H1 (cell line): ENCODE measurements at regions not wholly inside any gene's neighbourhood (a gene's known extent, or its start where the extent isn't known, plus 50 kb on each side); places are given as distances from the start of the nearest gene placed in this dataset.

Experiments
- CTCF ChIA-PET: fragments of 300-600 bp; sonication (Branson Sonifier 250); formaldehyde crosslinking; loops from one replicate; lab custom pipeline; 2021; ENCODE audit not compliant: partially characterized antibody; lab: Charles Lee
- POLR2A ChIA-PET: fragments of 300-600 bp; sonication (Branson Sonifier 250); formaldehyde crosslinking; loops from one replicate; lab custom pipeline; 2021; ENCODE audit warnings: inconsistent platforms; ENCODE audit not compliant: partially characterized antibody; lab: Charles Lee
- DNase-seq, 2 experiments: peaks; one replicate each; pipeline versions ENCODE4 v3.0.0 to v3.0.0-alpha.2; 2010 to 2022; ENCODE audit warnings: low spot score in 2 of 2, low read depth in 1 of 2, mixed read lengths in 1 of 2
- FAIRE-seq: peaks from 2 replicates; lab custom pipeline; 2011; peaks lifted over from hg19 to GRCh38; lab: Jason Lieb, UNC
- H2AFZ ChIP-seq: 2 replicates; pipeline ENCODE4 v1.8.1; 2012; ENCODE audit warnings: low read length, inconsistent platforms
- H2AK5ac ChIP-seq: 2 replicates; pipeline ENCODE4 v1.6.1; 2013; ENCODE audit warnings: low read depth, low read length
- H2BK120ac ChIP-seq: replicated peaks from 2 replicates; pipeline ENCODE3; 2013; ENCODE audit warnings: low read depth, low read length, inconsistent platforms
- H2BK12ac ChIP-seq: 2 replicates; pipeline ENCODE4 v1.6.1; 2013; ENCODE audit warnings: low read depth, low read length
- H2BK15ac ChIP-seq: 2 replicates; pipeline ENCODE4 v1.6.1; 2013; ENCODE audit warnings: low read length
- H2BK20ac ChIP-seq: 2 replicates; pipeline ENCODE4 v1.6.1; 2013; ENCODE audit warnings: low read length
- H2BK5ac ChIP-seq: 2 replicates; pipeline ENCODE4 v1.6.1; 2013; ENCODE audit warnings: low read depth, low read length
- H3K14ac ChIP-seq: 2 replicates; pipeline ENCODE4 v1.6.1; 2013; ENCODE audit warnings: inconsistent platforms; ENCODE audit not compliant: insufficient read length
- H3K18ac ChIP-seq: 2 replicates; pipeline ENCODE4 v1.6.1; 2013; ENCODE audit warnings: low read length; ENCODE audit errors: extremely low read depth
- H3K23ac ChIP-seq: 2 replicates; pipeline ENCODE4 v1.6.1; 2013; ENCODE audit warnings: inconsistent platforms; ENCODE audit not compliant: insufficient read length
- H3K23me2 ChIP-seq: 2 replicates; pipeline ENCODE4 v1.6.1; 2013; ENCODE audit warnings: low read depth, low read length
- H3K27ac ChIP-seq: 2 replicates; pipeline ENCODE4 v1.6.1; 2011; ENCODE audit warnings: low read depth, low read length, inconsistent platforms
- H3K27me3 ChIP-seq, 4 experiments: replicated peaks in 1 of 4; 1 replicate in 1 of 4; 2 replicates in 3 of 4; pipeline versions ENCODE4 v1.6.1 to v1.8.1; 2011 to 2013; ENCODE audit warnings: low read length in 3 of 4, mild to moderate bottlenecking in 3 of 4, inconsistent platforms in 2 of 4, mixed read lengths in 2 of 4, moderate library complexity in 1 of 4; ENCODE audit not compliant: control insufficient read depth in 3 of 4, insufficient read depth in 3 of 4; ENCODE audit errors: extremely low read depth in 1 of 4
- H3K36me3 ChIP-seq, 4 experiments: 2 replicates each; pipeline versions ENCODE4 v1.6.1 to v1.8.1; 2011 to 2013; ENCODE audit warnings: mild to moderate bottlenecking in 4 of 4, low read length in 3 of 4, moderate library complexity in 2 of 4, control low read depth in 1 of 4, inconsistent platforms in 1 of 4; ENCODE audit not compliant: insufficient read depth in 4 of 4, control insufficient read depth in 2 of 4
- H3K4ac ChIP-seq: replicated peaks from 2 replicates; pipeline ENCODE3; 2013; ENCODE audit warnings: low read length, low read depth, mixed read lengths, inconsistent platforms; ENCODE audit not compliant: insufficient read length
- H3K4me1 ChIP-seq, 4 experiments: replicated peaks in 1 of 4; 1 replicate in 1 of 4; 2 replicates in 3 of 4; pipeline versions ENCODE4 v1.6.1 to v1.8.1; 2011 to 2013; ENCODE audit warnings: low read length in 3 of 4, inconsistent platforms in 2 of 4, mixed read lengths in 1 of 4; ENCODE audit not compliant: insufficient read depth in 4 of 4, control insufficient read depth in 3 of 4
- H3K4me2 ChIP-seq, 2 experiments: 2 replicates each; pipeline versions ENCODE4 v1.6.1 to v1.8.1; 2011 to 2013; ENCODE audit warnings: low read depth in 2 of 2, low read length in 2 of 2, control low read depth in 1 of 2, inconsistent platforms in 1 of 2, mild to moderate bottlenecking in 1 of 2; ENCODE audit not compliant: insufficient read depth in 1 of 2
- H3K4me3 ChIP-seq, 4 experiments: fragments of 200-600, 300-600 bp in 1 of 4; sonication (generic), shearing (Covaris generic), sonication (Bioruptor Twin) in 1 of 4; 2 replicates each; pipeline versions ENCODE4 v1.5.1 to v1.8.1; 2011 to 2016; ENCODE audit warnings: low read length in 4 of 4, low read depth in 3 of 4, control low read depth in 2 of 4, inconsistent platforms in 2 of 4, mild to moderate bottlenecking in 2 of 4, mixed read lengths in 1 of 4, moderate library complexity in 1 of 4; ENCODE audit not compliant: insufficient read depth in 2 of 4; ENCODE audit errors: extremely low read depth in 1 of 4
- H3K56ac ChIP-seq: replicated peaks from 2 replicates; pipeline ENCODE3; 2013; ENCODE audit warnings: low read depth, mild to moderate bottlenecking, mixed read lengths, low read length, inconsistent platforms; ENCODE audit not compliant: insufficient read length
- H3K79me1 ChIP-seq: 2 replicates; pipeline ENCODE4 v1.6.1; 2013; ENCODE audit warnings: low read depth, low read length, control low read depth
- H3K79me2 ChIP-seq, 2 experiments: 2 replicates each; pipeline versions ENCODE4 v1.6.1 to v1.8.1; 2012 to 2013; ENCODE audit warnings: low read length in 2 of 2, mild to moderate bottlenecking in 2 of 2, inconsistent platforms in 1 of 2; ENCODE audit not compliant: insufficient read depth in 2 of 2, control insufficient read depth in 1 of 2
- H3K9ac ChIP-seq, 4 experiments: replicated peaks in 1 of 4; 1 replicate in 1 of 4; 2 replicates in 3 of 4; pipeline versions ENCODE4 v1.6.1 to v1.8.1; 2011 to 2013; ENCODE audit warnings: low read depth in 3 of 4, low read length in 3 of 4, control low read depth in 2 of 4, mild to moderate bottlenecking in 2 of 4, moderate library complexity in 2 of 4, inconsistent platforms in 1 of 4; ENCODE audit errors: extremely low read depth in 1 of 4
- H3K9me3 ChIP-seq, 2 experiments: 2 replicates each; pipeline versions ENCODE4 v1.6.1 to v1.8.1; 2012 to 2013; ENCODE audit warnings: mild to moderate bottlenecking in 2 of 2, moderate library complexity in 2 of 2, control low read depth in 1 of 2, inconsistent platforms in 1 of 2, low read depth in 1 of 2, low read length in 1 of 2, mixed read lengths in 1 of 2; ENCODE audit not compliant: insufficient read depth in 2 of 2
- H4K20me1 ChIP-seq, 2 experiments: replicated peaks in 1 of 2; 2 replicates each; pipeline versions ENCODE3 to v1.8.1; 2011 to 2013; ENCODE audit warnings: inconsistent platforms in 2 of 2, low read length in 2 of 2, mild to moderate bottlenecking in 1 of 2; ENCODE audit not compliant: insufficient read depth in 2 of 2, control insufficient read depth in 1 of 2
- H4K5ac ChIP-seq: 2 replicates; pipeline ENCODE4 v1.6.1; 2013; ENCODE audit warnings: low read length, low read depth, mixed read lengths, inconsistent platforms; ENCODE audit not compliant: insufficient read length
- H4K8ac ChIP-seq: 2 replicates; pipeline ENCODE4 v1.8.0; 2013; ENCODE audit warnings: mild to moderate bottlenecking, moderate library complexity, low read length, inconsistent platforms; ENCODE audit not compliant: insufficient read depth; ENCODE audit errors: extremely low read depth
- H4K91ac ChIP-seq: replicated peaks from 2 replicates; pipeline ENCODE3; 2013; ENCODE audit warnings: low read length, mixed read lengths, inconsistent platforms; ENCODE audit not compliant: insufficient read length
- E2F6 ChIP-seq: IDR thresholded peaks from 2 replicates; pipeline ENCODE4 v1.6.1; 2012; ENCODE audit warnings: inconsistent platforms
- FOSL1 ChIP-seq: IDR thresholded peaks from 2 replicates; pipeline ENCODE4 v1.6.1; 2011; ENCODE audit warnings: mild to moderate bottlenecking, low read depth, low read length, moderate library complexity; ENCODE audit not compliant: insufficient read depth
- MAFK ChIP-seq: IDR thresholded peaks from 2 replicates; pipeline ENCODE4 v1.6.1; 2012; ENCODE audit warnings: low read depth, mild to moderate bottlenecking, improper control_type of control experiment, low read length
- PHF8 ChIP-seq: fragments of 200-600 bp; sonication (generic); conservative IDR thresholded peaks from 2 replicates; pipeline ENCODE4 v1.7.1; 2012; ENCODE audit warnings: low read depth, mild to moderate bottlenecking, inconsistent platforms, low read length, moderate library complexity
- RBBP5 ChIP-seq: IDR thresholded peaks from 2 replicates; pipeline ENCODE4 v1.7.1; 2012; ENCODE audit warnings: low read depth, mild to moderate bottlenecking, inconsistent platforms, low read length, moderate library complexity, borderline replicate concordance
- SIN3A ChIP-seq, 2 experiments: IDR thresholded peaks in 1 of 2; conservative IDR thresholded peaks in 1 of 2; 2 replicates each; pipeline ENCODE4 v1.6.1; 2011 to 2012; ENCODE audit warnings: low read length in 2 of 2, improper control_type of control experiment in 1 of 2, low read depth in 1 of 2, mild to moderate bottlenecking in 1 of 2
- SIX5 ChIP-seq: IDR thresholded peaks from 2 replicates; pipeline ENCODE4 v1.6.1; 2011; ENCODE audit warnings: mild to moderate bottlenecking, low read depth, low read length
- SP4 ChIP-seq: IDR thresholded peaks from 2 replicates; pipeline ENCODE4 v1.6.1; 2012; ENCODE audit warnings: low read length, inconsistent platforms
- TCF12 ChIP-seq: IDR thresholded peaks from 2 replicates; pipeline ENCODE4 v1.6.1; 2011; ENCODE audit warnings: low read depth, mild to moderate bottlenecking, low read length
- WGBS, 2 experiments: shearing (Covaris generic) in 1 of 2; methylation state at CpG; one replicate each; pipeline versions ENCODE4 v1.1.6 to v1.1.7; 2013 to 2015; ENCODE audit warnings: low lambda C conversion rate in 2 of 2, mixed read lengths in 2 of 2, inconsistent platforms in 1 of 2, low coverage in 1 of 2, missing lambda C conversion rate in 1 of 2; ENCODE audit not compliant: insufficient replicate concordance in 2 of 2, insufficient coverage in 1 of 2, insufficient read length in 1 of 2; ENCODE audit errors: extremely low coverage in 1 of 2, missing lambda C conversion rate in 1 of 2; 5-methylcytosine and 5-hydroxymethylcytosine counted together

DNA sequence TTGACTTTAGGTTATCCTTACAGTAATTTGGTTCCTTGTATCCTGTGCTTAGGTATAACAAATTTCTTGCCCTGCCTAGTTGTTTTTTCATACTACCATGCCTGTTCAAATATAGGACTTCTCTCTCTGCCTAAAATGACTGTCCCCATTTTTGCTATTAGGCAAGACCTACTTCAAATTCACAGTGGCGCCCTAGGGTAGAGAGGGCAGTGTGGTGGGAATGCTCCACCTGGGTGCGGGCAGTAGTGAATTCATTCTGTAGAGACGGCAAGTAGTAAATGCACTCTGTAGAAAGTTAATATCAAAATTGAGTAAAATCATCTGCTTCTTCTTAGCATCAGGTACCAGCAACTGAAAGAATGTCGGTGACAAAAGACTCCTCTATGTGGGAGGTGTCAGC, 120.4 kb upstream of the RHOBTB1 start:
- Histone ChIP-seq H2BK5ac (no peak overlapping the region), H3K27me3 (no peaks in the 10 kb centered on the region), H3K36me3 (no peaks in the 10 kb centered on the region), H3K9me3 (no peaks in the 10 kb centered on the region), H2BK15ac (no peak overlapping the region), H2BK120ac (no peak overlapping the region), H3K79me1 (no peaks in the 10 kb centered on the region), H4K8ac (no peak overlapping the region), H2AFZ (no peak overlapping the region), H2AK5ac (no peak overlapping the region), H3K56ac (no peak overlapping the region), H3K23me2 (no peaks in the 10 kb centered on the region), H3K9ac (no peak overlapping the region), H3K23ac (no peak overlapping the region), H2BK12ac (no peak overlapping the region), H4K20me1 (no peaks in the 10 kb centered on the region), H3K4me2 (no peak overlapping the region), H4K5ac (no peak overlapping the region), H3K79me2 (no peaks in the 10 kb centered on the region), H3K4me1 (no peaks in the 10 kb centered on the region), H2BK20ac (no peak overlapping the region), H4K91ac (no peak overlapping the region), H3K18ac (no peak overlapping the region), H3K4ac (no peak overlapping the region), H3K14ac (no peak overlapping the region), H3K27ac (no peak overlapping the region), H3K4me3 (no peak overlapping the region)
- ChIA-PET POLR2A (no interaction called here), CTCF (interaction anchor here (0.7 to 2.1 kb wide), 4 partner anchors 39 to 103 kb away, joined by 3 to 4 read pairs (median 4); no protein-coding TSS in a partner anchor)
- FAIRE-seq: no peak
- 82% methylated on average over 4 of the region's 4 CpGs; no CpG with 5 or more reads in 1 of the 2 experiments for WGBS, 2 experiments
- DNase-seq: no peak
- TF ChIP-seq TCF12: no peak
- TF ChIP-seq SP4: no peak
- TF ChIP-seq PHF8: no peak
- no peak for TF ChIP-seq SIX5
- no peak for TF ChIP-seq FOSL1
- no peak for TF ChIP-seq SIN3A (conservative IDR thresholded peaks at IDR 0.05 in 1 of 2, IDR thresholded peaks at IDR 0.05 in 1 of 2; ENCODE audit: low read depth in 1 of 2, low read length in 2 of 2)
- no peak for TF ChIP-seq E2F6
- no peak for TF ChIP-seq MAFK
- TF ChIP-seq RBBP5: no peak
